Suppressor macrophage (primary cell): ENCODE measurements at regions not wholly inside any gene's neighbourhood (a gene's known extent, or its start where the extent isn't known, plus 50 kb on each side); places are given as distances from the start of the nearest gene placed in this dataset.
A peak's percentile ranks its signal among the peaks of the same experiment; 100 is the strongest.

Experiments
- DNase-seq, 4 experiments: peaks; one replicate each; pipeline ENCODE4 v3.0.0-alpha.2; 2020 to 2022

DNA sequence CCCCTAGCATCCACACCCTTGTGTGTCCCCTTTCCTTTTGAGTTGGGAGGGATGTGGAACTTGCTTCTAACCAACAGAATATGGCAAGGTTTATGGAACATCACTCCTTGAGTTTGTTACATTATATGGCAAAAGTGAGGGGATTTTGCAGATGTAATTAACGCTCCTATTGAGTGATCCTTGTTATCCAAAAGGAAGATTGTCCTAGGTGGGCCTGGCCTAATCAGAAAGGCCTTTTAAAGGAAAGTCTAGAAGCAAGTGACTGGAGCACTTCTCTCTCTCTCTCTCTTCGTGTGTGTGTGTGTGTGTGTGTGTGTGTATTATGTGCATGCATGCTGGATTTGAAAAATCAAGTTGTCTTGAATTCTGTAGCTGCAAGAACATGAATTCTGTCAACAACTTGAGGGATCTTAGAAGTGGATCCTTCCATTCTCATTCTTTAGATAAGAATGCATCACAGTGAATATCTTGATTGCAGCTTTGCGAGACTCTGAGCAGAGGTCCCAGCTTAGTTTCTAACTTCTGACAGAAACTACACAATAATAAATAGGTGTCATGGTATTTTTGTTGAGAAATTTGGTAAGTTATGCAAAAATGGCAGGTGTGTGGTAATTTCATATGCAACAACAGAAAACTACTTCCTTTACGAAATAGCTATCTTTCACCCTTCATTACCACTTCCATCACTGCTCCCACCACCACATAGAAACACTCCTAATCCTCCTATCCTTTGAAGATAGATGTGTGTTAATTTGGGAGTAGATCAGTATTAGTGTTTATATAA is 360.9 kb upstream of the CBLB start:
- DNase-seq, result no peak

DNA sequence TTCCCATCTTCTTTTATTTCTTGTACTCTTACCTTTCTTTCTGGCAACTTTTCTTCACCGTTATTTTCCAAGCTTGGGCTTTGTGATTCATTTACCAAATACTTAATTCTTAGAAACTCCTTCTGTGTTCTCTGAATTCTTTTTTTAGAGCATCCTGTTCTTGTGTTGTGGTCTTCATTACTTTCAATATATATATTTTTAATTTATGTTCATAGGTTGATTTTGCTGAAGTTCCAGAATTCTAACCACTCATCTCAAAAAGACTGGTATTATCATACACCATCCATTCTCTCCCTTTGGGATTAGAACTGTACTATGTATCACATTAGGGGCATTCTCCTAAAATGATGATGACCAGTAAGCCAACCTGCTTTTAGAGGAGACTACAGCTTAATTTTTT is 362.3 kb upstream of the CBLB start:
- no peak for DNase-seq

GRCh38 chr3:106232956-106233355 is 364.1 kb upstream of the CBLB start:
- DNase-seq, result no peak

DNA sequence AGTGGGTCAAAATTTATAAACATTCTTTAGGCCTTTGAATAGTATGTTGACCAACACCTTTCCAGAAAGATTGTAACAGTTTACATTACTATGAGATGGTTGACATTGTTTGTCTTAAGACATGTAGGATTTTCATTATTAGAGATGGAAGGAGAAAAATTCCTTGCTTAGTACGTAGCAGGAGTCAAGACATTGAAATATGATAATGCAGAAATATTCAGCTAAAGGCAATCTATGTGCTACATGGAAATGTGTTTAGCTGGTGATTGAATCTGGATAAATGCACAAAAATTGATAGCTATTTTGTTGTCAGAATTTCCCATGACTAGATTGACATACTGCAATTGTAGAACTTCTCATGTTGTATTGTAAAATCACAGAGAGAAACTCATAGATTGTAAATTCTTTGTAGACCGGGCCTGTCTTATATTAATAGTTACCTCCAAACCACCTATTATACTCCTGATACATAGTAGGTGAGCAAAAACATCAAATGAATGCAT is 370.4 kb upstream of the CBLB start:
- DNase-seq, result no peak

- no peak for DNase-seq
These were observed 372.8 kb upstream of the CBLB start for GRCh38 chr3:106241593-106241992.

DNA sequence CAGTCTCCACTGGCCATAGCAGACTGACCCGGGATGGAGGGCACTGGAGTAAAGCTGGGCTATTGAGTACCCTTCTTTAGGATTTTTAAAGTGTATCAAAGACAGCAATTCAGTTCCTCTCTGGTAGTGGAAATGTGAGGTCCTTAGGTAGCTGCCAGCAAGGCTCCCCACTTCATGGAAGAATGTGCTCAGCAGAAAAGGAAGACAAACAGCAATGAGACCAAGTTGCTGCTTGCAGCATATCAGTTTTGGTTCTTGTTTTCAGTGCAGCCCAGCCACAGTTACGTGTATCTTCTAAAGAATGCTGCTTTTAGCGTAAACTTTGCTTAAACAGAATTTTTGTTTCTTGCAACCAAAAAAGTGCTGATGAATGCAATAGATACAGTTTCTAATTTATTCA is 374.0 kb upstream of the CBLB start:
- DNase-seq, result peak; percentile 2 to 54 (median 10)

- DNase-seq, result no peak
These were observed 376.6 kb upstream of the CBLB start for GRCh38 chr3:106245400-106245799.

GRCh38 chr3:106247902-106248684 is 379.3 kb upstream of the CBLB start:
- no peak for DNase-seq

DNA sequence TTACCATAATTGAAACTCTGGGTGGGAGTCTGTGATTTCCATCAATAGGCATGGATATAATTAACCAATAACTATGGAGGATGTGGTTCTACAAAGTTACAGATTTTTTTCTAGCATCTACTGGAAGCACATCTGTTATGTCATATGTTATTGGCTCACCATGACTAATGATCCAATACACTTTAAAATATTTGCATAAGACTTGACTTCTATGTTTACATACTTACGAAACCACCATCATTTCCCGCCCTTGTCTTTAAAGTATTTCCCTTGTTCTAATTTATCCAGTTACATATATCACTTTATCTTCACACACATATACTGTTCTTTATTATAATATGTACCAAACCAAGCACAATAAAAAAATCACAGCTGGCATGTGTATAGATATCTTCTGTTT is 380.3 kb upstream of the CBLB start:
- DNase-seq, result no peak

DNA sequence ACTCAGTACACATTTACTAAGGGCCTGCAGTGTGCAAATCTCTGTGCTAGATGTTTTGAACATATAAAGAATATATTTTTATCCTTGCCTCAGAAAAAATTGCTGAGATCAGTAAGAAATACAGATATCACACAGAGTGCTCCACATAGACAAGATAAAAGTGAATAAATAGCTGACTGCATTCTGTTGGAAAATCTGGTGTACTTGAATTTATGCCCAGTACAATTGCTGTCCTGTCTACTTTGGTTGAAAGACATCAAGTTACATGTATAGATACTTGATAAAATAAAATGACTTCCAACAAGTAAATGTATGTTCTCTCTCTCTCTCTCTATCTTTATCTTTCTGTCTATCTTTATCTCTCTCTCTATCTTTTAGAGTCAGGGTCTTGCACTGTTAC is 381.2 kb upstream of the CBLB start:
- DNase-seq, result no peak

DNA sequence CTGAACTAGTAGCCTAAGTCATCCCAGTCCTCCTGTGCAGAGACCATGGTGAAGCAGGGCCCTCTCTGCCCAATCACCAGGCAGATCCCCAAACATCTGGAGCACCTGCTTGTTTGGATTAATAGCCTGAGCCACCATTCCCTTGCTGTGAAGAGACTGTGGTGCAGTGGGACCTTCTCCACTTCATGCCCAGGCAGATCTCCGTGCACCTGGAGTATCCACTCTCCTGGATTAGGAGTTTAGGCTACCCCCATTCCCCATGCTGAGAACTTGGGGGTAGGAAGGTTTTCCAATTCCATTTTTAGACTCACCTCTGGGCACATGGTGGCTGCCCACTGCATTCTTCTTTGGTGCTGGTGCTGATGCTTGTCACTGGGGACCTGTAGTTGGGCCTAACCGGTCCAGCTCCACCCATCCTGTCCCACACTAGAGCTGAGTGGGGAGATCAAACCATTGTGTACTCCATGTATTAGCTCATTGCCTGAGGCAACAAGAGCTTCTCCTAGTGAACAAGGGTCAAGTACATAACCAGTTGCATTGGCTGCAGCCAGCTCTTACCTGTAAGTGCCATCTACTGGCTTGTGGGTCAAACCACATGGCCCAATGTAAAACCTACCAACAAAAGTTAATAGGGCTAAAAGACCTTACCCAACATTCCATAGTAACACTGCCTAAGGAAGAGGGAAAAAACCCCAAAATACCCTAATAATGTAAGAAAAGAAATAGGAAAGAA is 382.5 kb upstream of the CBLB start:
- peak in 1 of 4 experiments; percentile 3 for DNase-seq

- no peak for DNase-seq
These were observed 387.0 kb upstream of the CBLB start for GRCh38 chr3:106255870-106256248.

GRCh38 chr3:106256249-106256957 is 387.6 kb upstream of the CBLB start:
- DNase-seq, result no peak

DNA sequence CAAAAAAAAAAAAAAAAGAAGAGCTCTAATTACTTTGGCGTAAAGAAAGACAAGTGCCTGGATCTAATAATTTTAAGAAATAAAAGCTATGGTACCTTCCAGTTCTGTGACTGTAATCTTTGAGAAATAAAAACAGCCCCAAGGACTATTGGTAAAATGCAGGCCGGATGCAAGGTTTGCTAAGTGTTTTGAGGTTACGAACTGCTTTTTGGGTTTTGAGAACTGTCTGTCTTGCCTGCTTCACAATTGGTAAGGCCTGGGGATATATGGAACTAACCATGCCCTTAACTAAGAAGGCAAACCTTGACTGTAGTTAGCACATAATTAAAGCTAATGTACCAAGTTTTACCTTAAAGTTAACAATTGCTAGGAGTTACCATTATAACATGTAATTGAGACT is 388.4 kb upstream of the CBLB start:
- DNase-seq, result no peak

- no peak for DNase-seq
These were observed 392.6 kb upstream of the CBLB start for GRCh38 chr3:106261396-106261795.

DNA sequence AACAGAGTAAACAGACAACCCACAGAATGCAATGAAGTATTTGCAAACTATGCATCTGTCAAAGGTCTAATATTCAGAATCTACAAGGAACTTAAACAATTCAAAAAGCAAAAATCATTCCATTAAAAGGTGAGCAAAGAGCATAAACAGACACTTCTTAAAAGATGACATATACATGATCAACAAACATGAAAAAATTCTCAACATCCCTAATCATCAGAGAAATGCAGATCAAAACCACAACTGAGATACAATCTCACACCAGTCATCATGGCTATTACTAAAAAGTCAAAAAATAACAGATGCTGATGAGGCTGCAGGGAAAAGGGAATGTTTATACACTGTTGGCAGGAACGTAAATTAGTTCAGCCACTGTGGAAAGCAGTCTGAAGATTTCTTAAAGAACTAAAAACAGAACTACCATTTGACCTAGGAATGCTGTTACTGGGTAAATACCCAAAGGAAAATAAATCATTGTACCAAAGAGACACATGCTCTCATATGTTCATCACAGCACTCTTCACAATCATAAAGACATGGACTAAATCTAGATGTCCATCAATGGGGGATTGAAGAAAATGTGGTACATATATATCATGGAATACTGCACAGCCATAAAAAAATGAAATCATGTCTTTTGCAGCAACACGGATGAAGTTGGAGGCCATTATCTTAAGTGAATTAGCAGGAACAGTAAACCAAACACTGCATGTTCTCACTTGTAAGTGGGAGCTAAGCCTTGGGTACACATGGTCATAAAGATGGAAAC is 393.3 kb upstream of the CBLB start:
- no peak for DNase-seq

GRCh38 chr3:106263011-106263410 is 394.2 kb upstream of the CBLB start:
- no peak for DNase-seq

GRCh38 chr3:106263546-106263945 is 394.7 kb upstream of the CBLB start:
- DNase-seq, result no peak

DNA sequence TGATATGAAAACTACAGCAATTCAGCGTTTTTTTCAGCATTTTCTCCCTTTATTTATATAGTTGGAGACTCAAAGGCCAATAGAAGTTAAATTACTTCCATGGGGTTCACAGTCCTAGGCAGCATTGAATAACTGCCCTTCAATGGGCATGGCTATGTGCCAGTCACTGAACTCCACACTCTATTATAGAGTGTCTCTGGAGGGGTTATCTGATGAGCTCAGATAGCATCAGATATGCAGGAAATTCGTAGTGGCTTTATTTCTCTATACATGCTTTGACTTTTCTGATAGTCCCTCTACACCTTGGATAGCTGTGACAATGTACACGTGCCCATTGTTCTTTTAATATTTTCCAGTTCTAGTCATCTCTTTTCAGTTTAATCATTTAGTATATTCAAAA is 396.9 kb upstream of the CBLB start:
- DNase-seq, result no peak

DNA sequence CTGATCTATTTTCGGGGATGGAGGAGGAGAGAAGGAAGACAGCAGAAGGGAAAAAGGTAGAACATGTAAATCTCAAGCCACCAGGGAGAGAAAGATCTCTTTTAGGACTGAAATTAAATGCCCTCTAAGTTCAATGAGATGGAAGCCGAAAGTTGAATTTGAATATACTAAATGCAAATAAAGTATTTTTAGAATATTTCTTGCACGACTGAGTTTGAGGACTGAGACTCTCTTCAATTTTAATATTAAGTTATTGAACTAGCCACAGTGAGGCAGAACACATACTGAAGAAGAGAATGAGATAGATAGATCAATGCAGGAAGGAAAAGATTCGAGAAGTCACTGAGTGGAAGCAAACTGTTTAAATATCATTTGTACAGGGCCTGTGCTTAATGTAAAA is 399.9 kb upstream of the CBLB start:
- no peak for DNase-seq

DNA sequence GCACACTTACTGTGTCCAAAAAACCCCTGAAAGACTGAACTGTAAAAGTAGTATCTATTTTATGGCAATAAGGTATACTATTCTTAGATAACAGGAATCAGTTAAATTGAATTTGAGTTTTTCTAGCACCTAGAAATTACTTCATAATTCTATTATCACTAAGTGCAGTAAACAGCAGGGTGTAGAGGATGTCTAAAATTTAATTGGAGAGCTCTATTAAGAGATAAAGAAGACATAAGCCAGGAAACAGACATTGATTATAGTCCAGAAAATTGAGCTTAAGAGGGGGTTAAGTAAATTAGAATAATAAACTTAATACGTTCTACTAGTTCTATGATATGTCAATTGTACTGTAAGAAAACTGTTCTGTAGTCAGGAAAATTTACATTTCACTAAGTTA is 403.5 kb upstream of the CBLB start:
- no peak for DNase-seq

GRCh38 chr3:106275592-106275991 is 406.8 kb upstream of the CBLB start:
- no peak for DNase-seq
